ENCODE measurements at regions not wholly inside any gene's neighbourhood (a gene's known extent, or its start where the extent isn't known, plus 50 kb on each side); places are given as distances from the start of the nearest gene placed in this dataset.

- TF ChIP-seq CTCF (conservative IDR thresholded peaks at IDR 0.05 in 1 of 2, IDR thresholded peaks at IDR 0.05 in 1 of 2; ENCODE audit: extremely low read depth in 1 of 2, insufficient read depth in 1 of 2, low read depth in 1 of 2, low read length in 2 of 2) (no peak), EZH2 (IDR thresholded peaks at IDR 0.05; ENCODE audit: borderline replicate concordance, low read length) (no peak)
These were observed 571.9 kb upstream of the PKDCC start for GRCh38 chr2:41475959-41476358.

All from mammary epithelial cell (primary cell).